ENCODE measurements at regions not wholly inside any gene's neighbourhood (a gene's known extent, or its start where the extent isn't known, plus 50 kb on each side); places are given as distances from the start of the nearest gene placed in this dataset.

DNA sequence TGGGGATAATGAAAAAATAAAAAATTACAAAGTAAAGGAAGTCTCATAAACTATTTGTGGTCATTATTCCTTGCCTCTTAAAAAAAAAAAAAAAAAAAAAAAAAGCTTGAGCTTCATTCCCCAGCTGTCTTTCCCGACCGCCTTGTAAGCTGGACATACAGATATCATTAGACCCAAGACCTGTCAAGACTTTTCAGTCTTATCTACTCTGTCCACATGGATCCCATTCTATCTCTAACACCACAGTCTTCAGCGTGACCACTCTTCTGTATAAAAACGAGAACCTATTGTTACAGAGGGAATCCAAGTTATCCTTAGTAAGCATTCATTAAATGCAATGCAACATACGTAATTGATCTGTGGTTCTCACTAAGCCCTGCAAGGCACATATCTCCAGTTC lies 423.5 kb downstream of the MEI4 start:
- no peak for DNase-seq
- Histone ChIP-seq H3K27ac (ENCODE audit: low read depth in 1 of 2, low read length in 2 of 2) (no peak overlapping the region), H3K4me3 (ENCODE audit: low read length) (no peak overlapping the region), H3K27me3 (ENCODE audit: control insufficient read depth in 1 of 2, insufficient read depth in 2 of 2, low read length in 2 of 2) (no peaks in the 10 kb centered on the region), H3K36me3 (ENCODE audit: insufficient read depth, low read length) (no peaks in the 10 kb centered on the region), H3K9me3 (ENCODE audit: control insufficient read depth in 1 of 2, insufficient read depth in 1 of 2, low read length in 2 of 2) (no peaks in the 10 kb centered on the region), H3K4me1 (ENCODE audit: insufficient read depth, low read length) (no peaks in the 10 kb centered on the region)
- ChIA-PET CTCF (no interaction called here), POLR2A (no interaction called here)
- Mint-ChIP-seq H3K9me3 (peaks cover 4% of the 10 kb centered on the region), H3K27ac (no peak overlapping the region), H3K36me3 (ENCODE audit: low read depth) (no peaks in the 10 kb centered on the region), H3K4me3 (no peak overlapping the region), H3K27me3 (no peaks in the 10 kb centered on the region), H3K4me1 (ENCODE audit: low read depth) (no peaks in the 10 kb centered on the region)
- TF ChIP-seq, protein P1, sequence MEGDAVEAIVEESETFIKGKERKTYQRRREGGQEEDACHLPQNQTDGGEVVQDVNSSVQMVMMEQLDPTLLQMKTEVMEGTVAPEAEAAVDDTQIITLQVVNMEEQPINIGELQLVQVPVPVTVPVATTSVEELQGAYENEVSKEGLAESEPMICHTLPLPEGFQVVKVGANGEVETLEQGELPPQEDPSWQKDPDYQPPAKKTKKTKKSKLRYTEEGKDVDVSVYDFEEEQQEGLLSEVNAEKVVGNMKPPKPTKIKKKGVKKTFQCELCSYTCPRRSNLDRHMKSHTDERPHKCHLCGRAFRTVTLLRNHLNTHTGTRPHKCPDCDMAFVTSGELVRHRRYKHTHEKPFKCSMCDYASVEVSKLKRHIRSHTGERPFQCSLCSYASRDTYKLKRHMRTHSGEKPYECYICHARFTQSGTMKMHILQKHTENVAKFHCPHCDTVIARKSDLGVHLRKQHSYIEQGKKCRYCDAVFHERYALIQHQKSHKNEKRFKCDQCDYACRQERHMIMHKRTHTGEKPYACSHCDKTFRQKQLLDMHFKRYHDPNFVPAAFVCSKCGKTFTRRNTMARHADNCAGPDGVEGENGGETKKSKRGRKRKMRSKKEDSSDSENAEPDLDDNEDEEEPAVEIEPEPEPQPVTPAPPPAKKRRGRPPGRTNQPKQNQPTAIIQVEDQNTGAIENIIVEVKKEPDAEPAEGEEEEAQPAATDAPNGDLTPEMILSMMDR (IDR thresholded peaks at IDR 0.05), result no peak
- ATAC-seq (ENCODE audit: poor library complexity), result no peak
- intact Hi-C loops (cut with DNase I, micrococcal nuclease), result no loop called here

DNA sequence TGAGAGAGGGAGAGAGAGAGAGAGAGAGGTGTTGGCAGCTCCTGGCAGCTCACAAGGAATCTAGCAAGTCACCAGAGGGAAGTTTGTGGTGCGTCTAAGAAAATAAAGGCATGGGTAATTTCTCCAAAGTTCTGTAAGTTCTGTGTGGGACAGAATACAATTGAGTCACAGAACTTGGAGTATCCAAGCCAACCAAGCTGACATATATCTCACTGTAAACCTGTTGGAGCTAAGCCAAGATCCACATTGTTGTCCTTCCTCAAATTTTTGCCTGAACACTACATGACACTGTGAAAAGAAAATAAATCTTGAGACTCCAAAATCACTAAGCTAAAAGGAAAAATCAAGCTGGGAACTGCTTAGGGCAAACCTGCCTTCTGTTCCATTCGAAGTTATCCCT lies 436.7 kb downstream of the MEI4 start:
- H3K36me3 ChIP-seq (ENCODE audit: insufficient read depth, low read length), result no peaks in the 10 kb centered on the region
- POLR2A ChIA-PET, result no interaction called here

DNA sequence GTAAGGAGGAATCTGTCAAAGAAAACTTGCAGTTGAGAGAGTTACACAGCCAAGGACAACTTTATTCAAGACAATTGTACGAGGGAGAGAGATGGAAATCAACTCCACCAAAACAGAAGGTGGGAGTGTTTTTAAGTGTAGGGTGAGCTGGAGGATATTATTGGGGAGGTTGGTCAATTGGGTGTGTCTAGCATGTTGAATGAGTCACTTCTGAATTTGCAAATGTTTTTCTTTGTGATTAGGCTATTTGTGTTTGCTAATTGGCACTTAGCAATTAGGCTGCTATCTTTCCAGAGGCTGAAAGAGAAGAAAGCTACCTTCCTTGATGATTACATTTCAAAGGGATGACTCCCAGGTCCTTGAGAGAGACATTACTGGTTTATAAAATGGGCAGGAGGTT lies 441.1 kb downstream of the MEI4 start:
- Mint-ChIP-seq H3K36me3 (ENCODE audit: low read depth) (no peaks in the 10 kb centered on the region), H3K4me1 (ENCODE audit: low read depth) (no peaks in the 10 kb centered on the region), H3K9me3 (peaks cover 9% of the 10 kb centered on the region), H3K27ac (no peak overlapping the region), H3K4me3 (no peak overlapping the region), H3K27me3 (no peaks in the 10 kb centered on the region)
- Histone ChIP-seq H3K9me3 (ENCODE audit: control insufficient read depth in 1 of 2, insufficient read depth in 1 of 2, low read length in 2 of 2) (no peaks in the 10 kb centered on the region), H3K27me3 (ENCODE audit: control insufficient read depth in 1 of 2, insufficient read depth in 2 of 2, low read length in 2 of 2) (no peaks in the 10 kb centered on the region), H3K36me3 (ENCODE audit: insufficient read depth, low read length) (no peaks in the 10 kb centered on the region), H3K4me3 (ENCODE audit: low read length) (no peak overlapping the region), H3K27ac (ENCODE audit: low read depth in 1 of 2, low read length in 2 of 2) (no peak overlapping the region), H3K4me1 (ENCODE audit: insufficient read depth, low read length) (no peaks in the 10 kb centered on the region)
- CTCF ChIA-PET, result no interaction called here
- DNase-seq (no peak), ATAC-seq (ENCODE audit: poor library complexity) (no peak)
- intact Hi-C loops (cut with DNase I, micrococcal nuclease), result no loop called here
- TF ChIP-seq, protein P1 (IDR thresholded peaks at IDR 0.05), result no peak
- POLR2A ChIA-PET, result no interaction called here

More for the DNA sequence above, 436.7 kb downstream of the MEI4 start:
- intact Hi-C loops (cut with DNase I, micrococcal nuclease), result no loop called here
- no peaks in the 10 kb centered on the region for H3K27me3 Mint-ChIP-seq
- Histone ChIP-seq H3K27me3 (ENCODE audit: control insufficient read depth in 1 of 2, insufficient read depth in 2 of 2, low read length in 2 of 2) (no peaks in the 10 kb centered on the region), H3K4me1 (ENCODE audit: insufficient read depth, low read length) (no peaks in the 10 kb centered on the region), H3K4me3 (ENCODE audit: low read length) (no peak overlapping the region), H3K9me3 (ENCODE audit: control insufficient read depth in 1 of 2, insufficient read depth in 1 of 2, low read length in 2 of 2) (peaks cover 0 to 6% of the 10 kb centered on the region in 2 experiments), H3K27ac (ENCODE audit: low read depth in 1 of 2, low read length in 2 of 2) (no peak overlapping the region)
- H3K4me1 Mint-ChIP-seq (ENCODE audit: low read depth), result no peaks in the 10 kb centered on the region
- H3K4me3 Mint-ChIP-seq, result no peak overlapping the region
- H3K36me3 Mint-ChIP-seq (ENCODE audit: low read depth), result no peaks in the 10 kb centered on the region
- DNase-seq, result no peak
- no peak for ATAC-seq (ENCODE audit: poor library complexity)
- CTCF ChIA-PET, result no interaction called here
- H3K27ac Mint-ChIP-seq, result no peak overlapping the region
- TF ChIP-seq, protein P1 (IDR thresholded peaks at IDR 0.05), result no peak
- peaks cover 9% of the 10 kb centered on the region for H3K9me3 Mint-ChIP-seq

Data from CD4-positive, alpha-beta T cell (primary cell).